ENCODE measurements at regions not wholly inside any gene's neighbourhood (a gene's known extent, or its start where the extent isn't known, plus 50 kb on each side); places are given as distances from the start of the nearest gene placed in this dataset.

DNA sequence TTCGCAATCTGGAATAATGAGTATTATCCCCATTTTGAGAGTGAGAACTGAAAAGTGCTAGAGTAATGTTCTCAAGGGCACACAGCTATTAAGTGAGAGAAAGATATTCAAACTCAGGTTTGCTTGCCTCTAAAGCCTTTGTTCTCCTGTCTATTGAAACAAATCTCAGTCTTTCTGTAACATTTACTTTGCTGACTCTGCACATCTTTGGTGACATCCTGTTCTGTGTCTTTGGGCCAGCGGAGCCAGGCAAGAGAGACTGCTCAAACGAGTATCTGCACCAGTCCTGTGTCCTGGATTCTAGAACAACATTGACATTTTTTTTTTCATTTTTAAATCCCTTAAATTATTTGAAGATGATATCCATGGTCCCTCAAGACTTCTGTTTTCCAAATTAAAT is 1539.2 kb upstream of the PIK3C3 start:
- WGBS (ENCODE audit: insufficient coverage) = 86% methylated on average over 1 of the region's 3 CpGs
- Histone ChIP-seq H3K36me3 (ENCODE audit: control insufficient read depth in 2 of 2, extremely low read depth in 1 of 2, insufficient read depth in 1 of 2, low read length in 1 of 2) (no peaks in the 10 kb centered on the region), H3K4me3 (ENCODE audit: control insufficient read depth in 1 of 2, extremely low read depth in 1 of 2, low read length in 1 of 2) (no peak overlapping the region), H3K4me1 (ENCODE audit: control insufficient read depth in 1 of 2, extremely low read depth in 1 of 2, insufficient read depth in 2 of 2, low read length in 2 of 2) (no peaks in the 10 kb centered on the region), H3K27ac (ENCODE audit: low read length) (no peak overlapping the region), H3K27me3 (replicated peaks in 1 of 2; ENCODE audit: control insufficient read depth in 2 of 2, extremely low read depth in 1 of 2, insufficient read depth in 2 of 2, low read length in 1 of 2) (no peaks in the 10 kb centered on the region), H3K9me3 (no peaks in the 10 kb centered on the region)
- ChIA-PET CTCF (no interaction called here), POLR2A (no interaction called here)
- H3K36me3 Mint-ChIP-seq = no peaks in the 10 kb centered on the region
- H3K4me3 Mint-ChIP-seq = no peak overlapping the region
- DNase-seq (no peak), ATAC-seq (replicated peaks in 1 of 4) (no peak)
- H3K27ac Mint-ChIP-seq = no peak overlapping the region
- H3K4me1 Mint-ChIP-seq = no peaks in the 10 kb centered on the region
- peaks cover 11 to 26% (median 14%) of the 10 kb centered on the region in 3 donors for H3K9me3 Mint-ChIP-seq
- no peaks in the 10 kb centered on the region for H3K27me3 Mint-ChIP-seq

- POLR2A ChIA-PET = no interaction called here
- WGBS (ENCODE audit: insufficient coverage) = 100% methylated on average over 1 of the region's 3 CpGs
- Mint-ChIP-seq H3K4me1 (no peaks in the 10 kb centered on the region), H3K27ac (no peak overlapping the region), H3K9me3 (peaks cover 16 to 32% (median 18%) of the 10 kb centered on the region in 3 donors), H3K27me3 (no peaks in the 10 kb centered on the region), H3K36me3 (no peaks in the 10 kb centered on the region), H3K4me3 (no peak overlapping the region)
- Histone ChIP-seq H3K36me3 (ENCODE audit: control insufficient read depth in 2 of 2, extremely low read depth in 1 of 2, insufficient read depth in 1 of 2, low read length in 1 of 2) (no peaks in the 10 kb centered on the region), H3K27me3 (replicated peaks in 1 of 2; ENCODE audit: control insufficient read depth in 2 of 2, extremely low read depth in 1 of 2, insufficient read depth in 2 of 2, low read length in 1 of 2) (no peaks in the 10 kb centered on the region), H3K4me3 (ENCODE audit: control insufficient read depth in 1 of 2, extremely low read depth in 1 of 2, low read length in 1 of 2) (no peak overlapping the region), H3K9me3 (no peaks in the 10 kb centered on the region), H3K4me1 (ENCODE audit: control insufficient read depth in 1 of 2, extremely low read depth in 1 of 2, insufficient read depth in 2 of 2, low read length in 2 of 2) (no peaks in the 10 kb centered on the region), H3K27ac (ENCODE audit: low read length) (no peak overlapping the region)
- DNase-seq (no peak), ATAC-seq (replicated peaks in 1 of 4) (no peak)
- CTCF ChIA-PET = no interaction called here
Measured at GRCh38 chr18:40415176-40415791, 1539.8 kb upstream of the PIK3C3 start.

GRCh38 chr18:40414155-40414754 is 1540.8 kb upstream of the PIK3C3 start:
- H3K36me3 Mint-ChIP-seq = no peaks in the 10 kb centered on the region
- peaks cover 13 to 28% (median 16%) of the 10 kb centered on the region in 3 donors for H3K9me3 Mint-ChIP-seq
- no peak overlapping the region for H3K4me3 Mint-ChIP-seq
- H3K27me3 Mint-ChIP-seq = no peaks in the 10 kb centered on the region
- ChIA-PET CTCF (no interaction called here), POLR2A (no interaction called here)
- H3K9me3 ChIP-seq = no peaks in the 10 kb centered on the region
- no peak overlapping the region for H3K27ac Mint-ChIP-seq
- H3K4me1 Mint-ChIP-seq = no peaks in the 10 kb centered on the region
- no peaks in the 10 kb centered on the region for H3K4me1 ChIP-seq (ENCODE audit: control insufficient read depth in 1 of 2, extremely low read depth in 1 of 2, insufficient read depth in 2 of 2, low read length in 2 of 2)
- H3K36me3 ChIP-seq (ENCODE audit: control insufficient read depth in 2 of 2, extremely low read depth in 1 of 2, insufficient read depth in 1 of 2, low read length in 1 of 2) = no peaks in the 10 kb centered on the region
- H3K27me3 ChIP-seq (replicated peaks in 1 of 2; ENCODE audit: control insufficient read depth in 2 of 2, extremely low read depth in 1 of 2, insufficient read depth in 2 of 2, low read length in 1 of 2) = no peaks in the 10 kb centered on the region
- DNase-seq = no peak
- no peak for ATAC-seq (replicated peaks in 1 of 4)
- no peak overlapping the region for H3K4me3 ChIP-seq (ENCODE audit: control insufficient read depth in 1 of 2, extremely low read depth in 1 of 2, low read length in 1 of 2)
- no CpG with 5 or more reads among the region's 5 CpGs for WGBS (ENCODE audit: insufficient coverage)
- H3K27ac ChIP-seq (ENCODE audit: low read length) = no peak overlapping the region

- Histone ChIP-seq H3K4me3 (ENCODE audit: control insufficient read depth in 1 of 2, extremely low read depth in 1 of 2, low read length in 1 of 2) (no peak overlapping the region), H3K9me3 (no peaks in the 10 kb centered on the region), H3K27me3 (replicated peaks in 1 of 2; ENCODE audit: control insufficient read depth in 2 of 2, extremely low read depth in 1 of 2, insufficient read depth in 2 of 2, low read length in 1 of 2) (no peaks in the 10 kb centered on the region), H3K4me1 (ENCODE audit: control insufficient read depth in 1 of 2, extremely low read depth in 1 of 2, insufficient read depth in 2 of 2, low read length in 2 of 2) (no peaks in the 10 kb centered on the region), H3K27ac (ENCODE audit: low read length) (no peak overlapping the region), H3K36me3 (ENCODE audit: control insufficient read depth in 2 of 2, extremely low read depth in 1 of 2, insufficient read depth in 1 of 2, low read length in 1 of 2) (no peaks in the 10 kb centered on the region)
- ATAC-seq (replicated peaks in 1 of 4) (no peak), DNase-seq (no peak)
- H3K4me3 Mint-ChIP-seq = no peak overlapping the region
- H3K9me3 Mint-ChIP-seq = peaks cover 17 to 28% (median 24%) of the 10 kb centered on the region in 3 donors
- no peaks in the 10 kb centered on the region for H3K27me3 Mint-ChIP-seq
- ChIA-PET CTCF (no interaction called here), POLR2A (no interaction called here)
- no peak overlapping the region for H3K27ac Mint-ChIP-seq
- no peaks in the 10 kb centered on the region for H3K4me1 Mint-ChIP-seq
- WGBS (ENCODE audit: insufficient coverage) = 20% methylated on average over 1 of the region's 3 CpGs
- H3K36me3 Mint-ChIP-seq = no peaks in the 10 kb centered on the region
Measured at GRCh38 chr18:40413160-40413559, 1541.9 kb upstream of the PIK3C3 start.

- CTCF ChIA-PET = no interaction called here
- H3K27me3 Mint-ChIP-seq = no peaks in the 10 kb centered on the region
- no peak overlapping the region for H3K4me3 Mint-ChIP-seq
- Histone ChIP-seq H3K36me3 (ENCODE audit: control insufficient read depth in 2 of 2, extremely low read depth in 1 of 2, insufficient read depth in 1 of 2, low read length in 1 of 2) (no peaks in the 10 kb centered on the region), H3K4me1 (ENCODE audit: control insufficient read depth in 1 of 2, extremely low read depth in 1 of 2, insufficient read depth in 2 of 2, low read length in 2 of 2) (no peaks in the 10 kb centered on the region), H3K9me3 (no peaks in the 10 kb centered on the region), H3K27ac (ENCODE audit: low read length) (no peak overlapping the region), H3K27me3 (replicated peaks in 1 of 2; ENCODE audit: control insufficient read depth in 2 of 2, extremely low read depth in 1 of 2, insufficient read depth in 2 of 2, low read length in 1 of 2) (no peaks in the 10 kb centered on the region), H3K4me3 (ENCODE audit: control insufficient read depth in 1 of 2, extremely low read depth in 1 of 2, low read length in 1 of 2) (no peak overlapping the region)
- WGBS (ENCODE audit: insufficient coverage) = no CpG with 5 or more reads among the region's 3 CpGs
- H3K27ac Mint-ChIP-seq = no peak overlapping the region
- H3K4me1 Mint-ChIP-seq = no peaks in the 10 kb centered on the region
- DNase-seq (no peak), ATAC-seq (replicated peaks in 1 of 4) (no peak)
- peaks cover 17 to 28% (median 28%) of the 10 kb centered on the region in 3 donors for H3K9me3 Mint-ChIP-seq
- no peaks in the 10 kb centered on the region for H3K36me3 Mint-ChIP-seq
- POLR2A ChIA-PET = no interaction called here
Measured at GRCh38 chr18:40412410-40412809, 1542.6 kb upstream of the PIK3C3 start.

DNA sequence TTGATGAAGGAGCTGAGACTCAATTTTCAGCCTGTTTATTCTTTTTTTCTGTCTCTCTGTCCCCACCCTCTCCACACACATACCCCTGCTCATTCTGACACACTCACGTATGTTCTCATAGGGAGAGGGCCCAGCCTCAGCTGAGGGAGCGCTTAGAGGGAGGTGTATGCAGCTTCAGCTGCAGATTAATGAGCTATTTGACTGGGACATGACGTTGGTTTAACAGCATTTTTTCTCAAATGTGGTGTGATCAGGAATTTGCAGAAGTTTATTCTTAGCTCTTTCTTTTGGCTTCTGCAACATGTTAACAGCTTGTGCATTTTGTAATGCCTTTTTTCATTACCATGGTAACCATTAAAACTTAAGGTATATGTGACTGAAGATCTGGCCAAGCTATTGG is 1547.1 kb upstream of the PIK3C3 start:
- 40% methylated on average over 1 of the region's 3 CpGs for WGBS (ENCODE audit: insufficient coverage)
- POLR2A ChIA-PET = no interaction called here
- CTCF ChIA-PET = no interaction called here
- Mint-ChIP-seq H3K9me3 (peaks cover 24 to 35% (median 26%) of the 10 kb centered on the region in 3 donors), H3K4me3 (no peak overlapping the region), H3K36me3 (no peaks in the 10 kb centered on the region), H3K4me1 (no peaks in the 10 kb centered on the region), H3K27me3 (no peaks in the 10 kb centered on the region), H3K27ac (no peak overlapping the region)
- Histone ChIP-seq H3K4me1 (ENCODE audit: control insufficient read depth in 1 of 2, extremely low read depth in 1 of 2, insufficient read depth in 2 of 2, low read length in 2 of 2) (no peaks in the 10 kb centered on the region), H3K4me3 (ENCODE audit: control insufficient read depth in 1 of 2, extremely low read depth in 1 of 2, low read length in 1 of 2) (no peak overlapping the region), H3K36me3 (ENCODE audit: control insufficient read depth in 2 of 2, extremely low read depth in 1 of 2, insufficient read depth in 1 of 2, low read length in 1 of 2) (no peaks in the 10 kb centered on the region), H3K9me3 (no peaks in the 10 kb centered on the region), H3K27me3 (replicated peaks in 1 of 2; ENCODE audit: control insufficient read depth in 2 of 2, extremely low read depth in 1 of 2, insufficient read depth in 2 of 2, low read length in 1 of 2) (no peaks in the 10 kb centered on the region), H3K27ac (ENCODE audit: low read length) (no peak overlapping the region)
- ATAC-seq (replicated peaks in 1 of 4) (no peak), DNase-seq (no peak)

All from T-cell (primary cell).